ACHN (cell line): ENCODE measurements at regions not wholly inside any gene's neighbourhood (a gene's known extent, or its start where the extent isn't known, plus 50 kb on each side); places are given as distances from the start of the nearest gene placed in this dataset.
A peak's percentile ranks its signal among the peaks of the same experiment; 100 is the strongest.

Source experiments
- DNase-seq: peaks from one replicate; pipeline ENCODE4 v3.0.0-alpha.2; 2015
- in situ Hi-C: cut with HindIII; loops from 2 replicates; pipeline ENCODE4 v1.10.0; 2017; ENCODE audit warnings: low sequenced_read_pairs, low pct_ligation_motif_present, low pct_unique_long_range_greater_than_20kb

DNA sequence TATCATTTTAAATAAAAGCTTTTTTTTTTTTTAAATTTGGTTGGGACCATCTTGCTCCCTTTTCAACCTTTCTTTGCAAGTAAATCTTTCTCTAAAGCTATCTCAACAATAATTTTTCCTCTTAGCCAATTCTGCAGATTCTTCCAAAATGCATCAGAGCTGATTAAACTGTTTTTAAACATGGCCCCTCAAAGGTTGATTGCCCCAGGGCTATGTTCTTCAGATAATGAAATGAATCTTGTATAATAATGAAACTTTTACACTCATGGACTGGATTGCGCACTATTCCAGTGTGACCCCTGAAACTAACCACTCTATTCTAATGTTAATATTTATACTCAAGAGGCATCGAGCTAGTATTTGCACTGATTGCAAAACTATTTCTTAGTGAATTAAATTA is 222.8 kb upstream of the PRDM9 start:
- in situ Hi-C loops, result no loop called here
- no peak for DNase-seq

GRCh38 chr5:23274171-23274570 is 233.2 kb upstream of the PRDM9 start:
- no peak for DNase-seq
- in situ Hi-C loops, result no loop called here

- in situ Hi-C loops, result no loop called here
- no peak for DNase-seq
Observed at GRCh38 chr5:23269981-23270380, 237.4 kb upstream of the PRDM9 start.

- in situ Hi-C loops, result no loop called here
- DNase-seq, result no peak
Observed at GRCh38 chr5:23268136-23268535, 239.3 kb upstream of the PRDM9 start.

DNA sequence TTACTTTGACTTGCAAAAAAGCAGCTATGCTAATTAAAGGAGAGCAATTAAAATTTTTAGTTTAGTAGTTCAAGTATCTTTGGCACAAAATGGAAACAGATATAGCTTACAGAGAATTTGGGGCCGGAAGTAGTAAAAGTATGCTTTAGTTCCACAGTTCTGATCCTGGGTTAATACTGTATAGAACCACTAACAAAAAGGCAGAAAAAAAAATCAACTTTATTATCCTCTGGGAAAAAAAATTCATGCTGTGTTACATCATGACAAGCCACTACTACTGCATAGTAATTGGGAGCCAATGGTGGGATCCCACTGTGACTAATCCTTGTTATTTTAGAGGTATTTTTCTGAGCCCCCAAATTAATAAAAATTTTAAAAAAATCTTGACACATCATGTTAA is 246.8 kb upstream of the PRDM9 start:
- no peak for DNase-seq
- in situ Hi-C loops, result no loop called here

GRCh38 chr5:23257656-23258055 is 249.8 kb upstream of the PRDM9 start:
- peak; percentile 7 for DNase-seq
- in situ Hi-C loops, result no loop called here

DNA sequence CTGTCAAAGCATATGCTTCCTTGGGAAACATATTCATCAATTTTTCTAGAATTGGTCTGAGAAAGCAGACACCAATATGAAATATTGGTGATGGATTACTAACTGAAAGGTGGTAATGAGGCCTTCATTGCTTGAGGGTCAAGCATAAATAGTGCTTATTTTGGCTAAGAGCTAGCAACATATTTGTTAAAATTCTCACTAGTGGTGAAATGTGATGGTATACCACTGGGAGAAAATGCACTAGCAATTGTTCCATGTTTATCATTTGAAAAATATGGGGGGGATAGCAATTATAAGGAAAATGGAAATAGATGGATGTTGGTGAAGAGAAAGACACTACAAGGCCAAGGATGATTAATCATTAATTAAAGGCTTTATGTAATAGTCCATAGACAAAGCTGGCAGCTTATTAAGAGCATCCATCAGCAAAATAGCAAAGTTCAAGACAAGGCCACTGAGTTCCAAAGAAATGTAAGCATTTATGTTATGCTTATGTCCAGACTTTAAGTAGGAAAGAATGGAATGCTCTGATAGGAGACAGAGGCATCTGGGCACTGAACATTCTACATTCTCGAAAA is 253.7 kb upstream of the PRDM9 start:
- DNase-seq, result no peak
- in situ Hi-C loops, result no loop called here

- DNase-seq, result no peak
- in situ Hi-C loops, result no loop called here
Observed at GRCh38 chr5:23242891-23243290, 264.5 kb upstream of the PRDM9 start.

DNA sequence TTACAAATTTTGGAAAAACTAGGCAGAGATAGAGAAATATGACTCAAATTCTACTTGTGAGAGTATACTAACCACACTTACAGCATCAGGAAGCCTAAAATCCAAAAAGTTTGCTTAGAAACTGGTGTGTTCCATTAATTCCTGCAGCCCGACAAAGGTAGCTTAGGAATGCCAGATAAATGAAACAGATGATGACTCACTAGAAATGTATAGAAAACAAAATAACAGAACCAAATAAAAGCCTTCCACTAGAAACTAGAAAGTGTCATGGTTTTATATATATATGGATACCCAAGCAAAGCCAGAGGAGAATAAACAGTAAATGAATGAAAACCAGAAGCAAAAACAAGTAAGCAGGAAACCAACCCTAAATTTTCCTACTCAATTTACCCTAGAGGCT is 272.2 kb upstream of the PRDM9 start:
- in situ Hi-C loops, result no loop called here
- no peak for DNase-seq

DNA sequence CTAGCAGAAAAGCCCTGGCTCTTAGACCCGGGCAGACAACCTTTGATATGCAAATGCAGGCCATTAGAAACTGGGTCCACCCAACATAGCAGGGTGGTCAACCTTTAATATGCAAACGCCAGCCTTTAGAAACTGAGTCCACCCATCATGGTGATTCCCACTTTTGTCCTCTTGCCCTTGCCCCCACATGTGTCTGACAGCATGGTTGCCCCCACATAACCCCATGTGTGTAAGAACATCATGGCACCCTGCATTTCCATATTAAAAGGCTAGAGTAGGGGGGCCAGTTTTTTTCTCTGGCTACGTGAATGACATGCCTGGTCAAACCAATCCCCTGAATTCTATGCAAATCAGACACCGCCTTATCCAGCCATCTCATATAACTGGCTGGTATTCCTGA is 273.2 kb upstream of the PRDM9 start:
- no peak for DNase-seq
- in situ Hi-C loops, result no loop called here

DNA sequence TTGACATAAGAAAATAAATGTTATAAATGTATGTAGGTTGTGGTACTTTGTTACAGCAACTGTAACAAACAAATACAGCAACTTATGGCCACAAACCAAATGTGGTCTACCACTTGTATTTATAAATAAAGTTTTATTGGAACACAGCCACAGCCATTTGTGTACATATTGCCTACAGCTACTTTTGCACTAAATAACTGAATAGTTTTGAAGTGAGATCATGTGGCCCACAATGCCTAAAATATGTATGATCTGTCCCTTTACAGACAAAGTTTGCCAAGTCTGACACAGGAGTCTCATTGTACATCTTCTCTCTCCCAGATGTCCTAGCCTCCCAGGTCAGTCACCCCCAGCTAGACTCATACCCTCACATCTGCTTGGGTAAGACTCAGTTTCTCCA is 283.6 kb upstream of the PRDM9 start:
- no peak for DNase-seq
- in situ Hi-C loops, result no loop called here

- in situ Hi-C loops, result no loop called here
- no peak for DNase-seq
Observed at GRCh38 chr5:23221831-23222230, 285.6 kb upstream of the PRDM9 start.

DNA sequence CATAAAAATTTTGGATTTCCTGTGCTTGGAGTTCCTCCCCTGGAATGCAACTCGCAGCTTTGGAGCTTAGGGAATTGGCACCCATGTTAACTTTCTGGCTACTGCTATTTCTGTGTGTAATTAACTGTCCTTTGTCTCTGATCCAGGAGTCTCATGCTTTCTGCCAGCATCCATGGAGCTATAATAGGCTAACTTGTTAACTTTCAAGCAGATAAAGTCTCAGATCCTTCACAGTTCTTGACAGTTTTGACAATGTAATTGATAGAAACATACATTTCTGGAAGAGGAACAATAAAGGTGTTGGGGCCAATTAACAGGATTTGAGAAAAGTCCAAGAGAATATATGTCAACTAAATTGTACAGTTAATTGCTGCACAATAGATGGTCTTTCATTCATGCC is 290.2 kb upstream of the PRDM9 start:
- DNase-seq, result no peak
- in situ Hi-C loops, result no loop called here

DNA sequence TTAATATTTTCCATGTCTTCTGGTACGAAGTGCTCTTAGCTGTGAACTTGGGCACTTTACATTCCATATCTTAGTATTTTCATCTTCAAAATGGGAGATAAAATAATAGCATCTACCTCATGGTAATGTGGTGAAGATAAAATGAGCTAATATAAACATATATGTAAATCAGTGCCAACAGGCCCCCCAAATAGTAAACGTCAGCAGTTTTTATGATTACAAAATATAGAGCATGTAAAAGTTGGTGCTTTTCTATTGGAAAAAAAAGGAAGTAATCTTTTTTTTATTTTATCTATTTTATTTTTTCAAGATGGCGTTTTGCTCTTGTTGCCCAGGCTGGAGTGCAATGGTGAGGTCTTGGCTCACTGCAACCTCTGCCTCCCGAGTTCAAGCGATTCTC is 291.1 kb upstream of the PRDM9 start:
- in situ Hi-C loops, result no loop called here
- no peak for DNase-seq

GRCh38 chr5:23208959-23209431 is 298.4 kb upstream of the PRDM9 start:
- in situ Hi-C loops, result no loop called here
- peak; percentile 68 for DNase-seq

DNA sequence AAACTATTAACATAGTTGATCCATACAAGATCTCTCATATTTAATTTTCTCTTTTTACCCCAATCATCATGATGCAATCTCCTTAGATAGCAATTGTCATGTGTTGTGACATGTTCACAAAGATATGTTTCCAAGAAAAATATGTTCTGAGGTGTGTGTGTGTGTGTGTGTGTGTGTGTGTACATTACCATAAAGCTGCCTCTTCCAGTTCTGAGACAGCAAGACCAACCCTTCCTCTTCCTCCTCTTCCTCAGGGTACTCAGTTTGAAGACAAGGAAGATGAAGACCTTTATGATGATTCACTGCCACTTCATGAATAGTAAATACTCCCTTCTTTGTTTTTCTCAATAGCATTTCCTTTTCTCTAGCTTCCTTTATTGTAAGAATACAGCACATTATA is 303.3 kb upstream of the PRDM9 start:
- in situ Hi-C loops, result no loop called here
- DNase-seq, result no peak

DNA sequence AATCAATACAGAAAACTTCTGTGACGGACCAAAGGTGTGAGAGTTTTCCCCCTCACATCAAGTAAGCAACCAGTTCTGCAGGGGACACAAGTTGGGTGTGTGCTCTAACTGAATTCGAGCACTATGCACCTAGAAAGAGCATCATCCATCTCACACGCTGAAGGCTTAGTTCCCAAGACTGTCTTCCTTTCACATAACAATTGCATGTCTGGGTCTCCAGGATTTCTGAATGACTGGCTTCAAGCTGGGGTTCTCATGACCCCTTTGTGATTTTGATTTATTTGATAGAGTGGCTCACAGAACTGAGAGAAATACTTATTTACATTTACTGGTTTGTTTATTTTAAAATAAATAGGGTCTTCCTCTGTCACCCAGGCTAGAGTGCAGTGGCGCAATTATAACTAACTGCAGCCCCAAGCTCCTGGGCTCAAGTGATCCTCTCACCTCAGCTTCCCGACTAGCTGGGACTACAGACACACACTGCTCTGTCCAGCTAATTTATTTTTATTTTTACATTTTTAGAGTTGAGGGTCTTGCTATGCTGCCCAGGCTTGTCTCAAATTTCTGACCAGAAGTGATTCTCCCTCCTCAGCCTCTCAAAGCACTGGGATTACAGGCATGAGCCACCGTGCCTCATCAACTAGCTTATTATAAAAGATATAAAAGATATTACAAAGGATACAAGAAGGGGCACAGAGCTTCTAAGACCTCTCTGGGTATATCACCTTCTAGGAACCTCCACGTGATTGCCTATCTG is 316.7 kb upstream of the CDH12 start:
- in situ Hi-C loops, result no loop called here
- no peak for DNase-seq

DNA sequence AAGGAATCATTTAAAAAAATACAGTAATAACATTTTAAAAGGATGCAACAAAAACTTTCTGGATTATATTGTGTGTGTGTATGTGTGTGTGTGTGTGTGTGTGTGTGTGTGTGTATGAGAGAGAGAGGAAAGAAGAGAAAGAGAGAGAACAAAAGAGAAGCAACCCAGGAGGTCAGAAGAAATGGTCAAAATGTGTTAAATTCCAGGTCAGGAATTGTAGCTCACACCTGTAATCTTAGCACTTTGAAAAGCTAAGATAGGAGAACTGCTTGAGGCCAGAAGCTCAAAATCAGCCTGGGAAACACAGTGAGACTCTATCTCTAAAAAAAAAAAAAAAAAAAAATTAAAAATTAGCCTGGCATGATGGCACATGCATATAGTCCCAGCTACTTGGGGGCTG is 311.8 kb upstream of the CDH12 start:
- no peak for DNase-seq
- in situ Hi-C loops, result no loop called here

GRCh38 chr5:23158179-23158578 is 305.0 kb upstream of the CDH12 start:
- no peak for DNase-seq
- in situ Hi-C loops, result no loop called here

- in situ Hi-C loops, result no loop called here
- DNase-seq, result no peak
Observed at GRCh38 chr5:23157716-23158115, 304.6 kb upstream of the CDH12 start.
